Adrenal gland (tissue), 5 donors: ENCODE measurements at regions not wholly inside any gene's neighbourhood (a gene's known extent, or its start where the extent isn't known, plus 50 kb on each side); places are given as distances from the start of the nearest gene placed in this dataset.

Source experiments
- CTCF ChIP-seq, 6 experiments: fragments of 450-650 bp in 4 of 6; fragments of 200-600 bp in 2 of 6; sonication (generic) in 1 of 6; IDR thresholded peaks; 1 replicate in 5 of 6; 2 replicates in 1 of 6; pipeline versions ENCODE4 v1.5.1 to v1.8.0; 2016 to 2021; ENCODE audit warnings: antibody characterized with exemption in 6 of 6, mild to moderate bottlenecking in 2 of 6, moderate library complexity in 1 of 6
- POLR2A ChIP-seq, 2 donors: fragments of 450-650 bp; IDR thresholded peaks; one replicate each; pipeline ENCODE4 v1.6.1; 2017; ENCODE audit warnings: antibody characterized with exemption in 2 of 2, mild to moderate bottlenecking in 2 of 2, moderate library complexity in 1 of 2
- donor health status: DM: no; HTN: no; CAD: no.

GRCh38 chr20:39445095-39445494 is 483.0 kb downstream of the DHX35 start:
- no peak for TF ChIP-seq POLR2A (IDR thresholded peaks at IDR 0.05)
- TF ChIP-seq CTCF (IDR thresholded peaks at IDR 0.05): no peak
